Erythroblast (primary cell): ENCODE measurements at regions not wholly inside any gene's neighbourhood (a gene's known extent, or its start where the extent isn't known, plus 50 kb on each side); places are given as distances from the start of the nearest gene placed in this dataset.

ENCODE experiments used
- GATA1 ChIP-seq: IDR thresholded peaks from 2 replicates; pipeline ENCODE4 v1.6.1; 2011; ENCODE audit warnings: low read depth, mild to moderate bottlenecking, control low read depth, low read length, moderate library complexity
- POLR2A ChIP-seq: IDR thresholded peaks from 2 replicates; pipeline ENCODE4 v1.6.1; 2011; ENCODE audit warnings: mild to moderate bottlenecking, low read length

GRCh38 chr22:48397531-48398180 lies 1430.0 kb downstream of the BRD1 start:
- TF ChIP-seq POLR2A (no peak), GATA1 (no peak)
